ENCODE measurements at regions not wholly inside any gene's neighbourhood (a gene's known extent, or its start where the extent isn't known, plus 50 kb on each side); places are given as distances from the start of the nearest gene placed in this dataset.

DNA sequence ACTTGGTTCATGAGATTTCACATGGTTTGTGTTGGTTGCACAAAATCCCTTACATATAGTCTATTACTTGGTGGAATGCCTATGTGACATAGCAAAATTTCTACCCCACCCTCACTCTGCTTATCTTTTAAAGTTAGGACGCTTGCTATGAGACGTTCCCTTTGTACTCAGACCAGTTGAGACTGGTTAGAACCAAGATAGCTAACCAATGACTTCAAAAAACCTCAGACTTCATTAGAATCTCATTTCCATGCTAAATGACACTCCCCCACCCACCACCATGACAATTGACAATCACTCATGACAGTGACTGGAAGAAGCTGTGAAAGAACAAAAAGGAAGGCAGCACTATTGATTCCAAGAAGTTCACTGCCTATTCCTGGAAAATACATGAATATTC lies 313.6 kb downstream of the ETS1 start:
- TF ChIP-seq POLR2AphosphoS5 (IDR thresholded peaks at IDR 0.05; ENCODE audit: low read depth, low read length) (no peak), POLR2A (IDR thresholded peaks at IDR 0.05; ENCODE audit: low read depth, low read length) (no peak), TAF1 (IDR thresholded peaks at IDR 0.05; ENCODE audit: borderline replicate concordance, low read depth, low read length) (no peak)
